ENCODE measurements at regions not wholly inside any gene's neighbourhood (a gene's known extent, or its start where the extent isn't known, plus 50 kb on each side); places are given as distances from the start of the nearest gene placed in this dataset.
A peak's percentile ranks its signal among the peaks of the same experiment; 100 is the strongest.
"Not testable (repeated sequence)": the region's sequence is repeated elsewhere in the genome, so short reads cannot be mapped to it uniquely, and the experiment has no call there.

GRCh38 chr7:142632271-142633134 is 116.8 kb upstream of the PRSS1 start:
- WGBS, 5 donors, result 25 to 26% (median 26%) methylated on average over 17 of the region's 17 CpGs

GRCh38 chr7:142629588-142630260 is 119.5 kb upstream of the PRSS1 start:
- H3K27me3 ChIP-seq, result peaks cover 0 to 37% (median 0%) of the 10 kb centered on the region in 3 donors
- H3K27ac ChIP-seq, result no peak overlapping the region
- no peak overlapping the region for H3K4me3 ChIP-seq
- H3K4me1 ChIP-seq, result peaks cover 0 to 5% (median 0%) of the 10 kb centered on the region in 4 donors
- TF ChIP-seq POLR2A (IDR thresholded peaks at IDR 0.05), result no peak
- intact Hi-C loops (cut with DNase I; ENCODE audit: low total_unique reads), result loop anchor here (10.0 kb wide), 1 partner anchor 155 kb away; no protein-coding TSS in a partner anchor
- H3K36me3 ChIP-seq, result no peaks in the 10 kb centered on the region
- no peaks in the 10 kb centered on the region for H3K9me3 ChIP-seq
- DNase-seq, result peak in 1 of 2 donors; percentile 11
- 59 to 81% (median 76%) methylated on average over 15 of the region's 15 CpGs for WGBS, 5 donors

More at GRCh38 chr7:142632271-142633134, 116.8 kb upstream of the PRSS1 start:
- Histone ChIP-seq H3K27ac (no peak overlapping the region), H3K36me3 (no peaks in the 10 kb centered on the region), H3K4me1 (peaks cover 0 to 5% (median 0%) of the 10 kb centered on the region in 4 donors), H3K9me3 (no peaks in the 10 kb centered on the region), H3K27me3 (peaks cover 0 to 26% (median 0%) of the 10 kb centered on the region in 3 donors), H3K4me3 (no peak overlapping the region)
- peak in 5 of 7 experiments; percentile 33 to 70 (median 60) for TF ChIP-seq CTCF (IDR thresholded peaks at IDR 0.05)
- no peak for TF ChIP-seq EP300 (IDR thresholded peaks at IDR 0.05)
- DNase-seq, result peak; percentile 60 to 80
- intact Hi-C loops (cut with DNase I; ENCODE audit: low total_unique reads), result loop anchor here (10.0 kb wide), 1 partner anchor 152 kb away; no protein-coding TSS in a partner anchor

- H3K27me3 ChIP-seq, result peaks cover 0 to 37% (median 0%) of the 10 kb centered on the region in 3 donors
- no peaks in the 10 kb centered on the region for H3K9me3 ChIP-seq
- TF ChIP-seq CTCF (IDR thresholded peaks at IDR 0.05) (no peak), POLR2A (IDR thresholded peaks at IDR 0.05) (no peak), POLR2AphosphoS5 (IDR thresholded peaks at IDR 0.05) (no peak), EP300 (IDR thresholded peaks at IDR 0.05) (no peak)
- H3K36me3 ChIP-seq, result no peaks in the 10 kb centered on the region
- no peak overlapping the region for H3K27ac ChIP-seq
- H3K4me3 ChIP-seq, result no peak overlapping the region
- intact Hi-C loops (cut with DNase I; ENCODE audit: low total_unique reads), result no loop called here
- no peak for DNase-seq
- 27 to 52% (median 43%) methylated on average over 1 of the region's 1 CpG for WGBS, 5 donors
- H3K4me1 ChIP-seq, result peaks cover 0 to 5% (median 0%) of the 10 kb centered on the region in 4 donors
Observed at GRCh38 chr7:142628945-142629344, 120.3 kb upstream of the PRSS1 start.

GRCh38 chr7:142627223-142627622 is 122.0 kb upstream of the PRSS1 start:
- WGBS, 5 donors, result 79 to 92% (median 83%) methylated on average over 11 of the region's 11 CpGs
- H3K9me3 ChIP-seq; H3K36me3 ChIP-seq; DNase-seq; H3K4me3 ChIP-seq; H3K4me1 ChIP-seq; intact Hi-C loops (cut with DNase I; ENCODE audit: low total_unique reads); H3K27ac ChIP-seq: not testable (repeated sequence)
- H3K27me3 ChIP-seq, result peaks cover 0 to 27% (median 0%) of the 10 kb centered on the region in 3 donors

GRCh38 chr7:142626420-142627035 is 122.7 kb upstream of the PRSS1 start:
- TF ChIP-seq POLR2AphosphoS5 (IDR thresholded peaks at IDR 0.05) (no peak), CTCF (IDR thresholded peaks at IDR 0.05) (peak in 4 of 7 experiments; percentile 16 to 46 (median 38))
- DNase-seq, result peak; percentile 52 to 64
- no peak overlapping the region for H3K27ac ChIP-seq

GRCh38 chr7:142625216-142625615 is 124.1 kb upstream of the PRSS1 start:
- intact Hi-C loops (cut with DNase I; ENCODE audit: low total_unique reads); H3K4me3 ChIP-seq; H3K4me1 ChIP-seq; H3K36me3 ChIP-seq; H3K27ac ChIP-seq; DNase-seq; H3K9me3 ChIP-seq: not testable (repeated sequence)
- peaks cover 0 to 21% (median 0%) of the 10 kb centered on the region in 3 donors for H3K27me3 ChIP-seq
- 22 to 65% (median 46%) methylated on average over 2 of the region's 2 CpGs for WGBS, 5 donors

More at GRCh38 chr7:142626420-142627035, 122.7 kb upstream of the PRSS1 start:
- intact Hi-C loops (cut with DNase I; ENCODE audit: low total_unique reads), result no loop called here
- Histone ChIP-seq H3K4me3 (no peak overlapping the region), H3K4me1 (no peaks in the 10 kb centered on the region), H3K36me3 (no peaks in the 10 kb centered on the region), H3K9me3 (no peaks in the 10 kb centered on the region), H3K27me3 (peaks cover 0 to 21% (median 0%) of the 10 kb centered on the region in 3 donors)
- WGBS, 5 donors, result 51 to 67% (median 57%) methylated on average over 10 to 12 of the region's 12 CpGs
